Activated T-cell treated with anti-CD3 and anti-CD28 coated beads for 48 hours (primary cell): ENCODE measurements at regions not wholly inside any gene's neighbourhood (a gene's known extent, or its start where the extent isn't known, plus 50 kb on each side); places are given as distances from the start of the nearest gene placed in this dataset.
A peak's percentile ranks its signal among the peaks of the same experiment; 100 is the strongest.

ENCODE experiments used
- DNase-seq: peaks from one replicate; pipeline ENCODE4 v3.0.0-alpha.2; 2020; ENCODE audit warnings: low read depth

DNA sequence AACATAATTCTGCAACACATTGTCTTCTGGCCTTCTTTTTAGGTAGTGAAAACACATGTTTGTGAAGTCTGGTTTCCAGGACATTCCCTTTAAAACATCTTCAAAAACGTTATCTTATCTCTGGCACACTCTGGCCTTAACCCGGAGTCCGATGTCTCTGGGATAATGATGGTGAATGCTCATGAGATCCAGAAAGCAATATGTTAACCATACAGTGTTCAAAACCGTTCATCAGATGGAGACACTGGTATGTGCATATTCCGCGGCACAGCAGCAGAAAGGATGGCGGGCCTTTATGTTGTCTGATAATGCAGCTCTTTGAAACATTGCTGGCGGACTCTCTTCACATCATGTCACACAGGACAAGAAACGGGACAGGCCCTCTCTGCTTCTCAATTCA is 605.2 kb downstream of the CCDC171 start:
- DNase-seq: no peak

DNA sequence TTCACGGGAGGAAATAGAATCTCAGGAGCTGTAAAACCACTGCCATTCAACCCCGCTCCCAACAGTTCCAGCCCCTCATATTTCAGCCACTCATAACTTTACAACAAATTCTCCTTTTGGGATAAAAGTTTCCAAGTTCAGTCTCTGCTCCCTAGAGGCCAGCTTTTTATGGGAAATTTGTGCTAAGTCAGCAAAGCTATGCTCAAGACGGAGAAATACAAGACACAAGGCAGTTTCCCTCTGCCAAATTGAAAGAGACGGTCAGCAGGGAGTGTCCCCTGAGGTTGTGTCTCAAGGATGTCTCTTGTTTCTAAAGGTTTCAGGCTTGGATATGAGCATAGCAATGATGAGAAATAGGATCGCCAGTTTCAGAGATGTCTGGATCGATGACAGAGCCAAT is 608.6 kb downstream of the CCDC171 start:
- no peak for DNase-seq

DNA sequence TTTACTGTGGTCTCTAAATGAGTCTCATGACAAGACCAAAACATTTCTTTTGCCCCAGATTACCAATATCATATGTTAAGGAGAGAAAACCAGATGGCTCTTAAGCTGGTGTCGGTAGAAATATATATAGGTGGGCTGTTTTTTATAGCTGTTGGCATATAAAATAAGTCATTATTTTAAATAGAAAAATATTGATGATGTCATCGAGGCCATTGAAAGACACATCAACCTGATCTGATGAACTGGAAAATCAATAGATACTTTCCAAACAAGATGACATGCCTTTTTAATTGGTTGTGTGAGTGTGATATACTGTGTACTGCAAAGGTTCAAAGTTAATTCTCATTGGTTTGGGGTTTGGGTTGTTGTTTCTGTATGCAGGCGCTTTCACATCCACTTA is 617.3 kb downstream of the CCDC171 start:
- DNase-seq: no peak

DNA sequence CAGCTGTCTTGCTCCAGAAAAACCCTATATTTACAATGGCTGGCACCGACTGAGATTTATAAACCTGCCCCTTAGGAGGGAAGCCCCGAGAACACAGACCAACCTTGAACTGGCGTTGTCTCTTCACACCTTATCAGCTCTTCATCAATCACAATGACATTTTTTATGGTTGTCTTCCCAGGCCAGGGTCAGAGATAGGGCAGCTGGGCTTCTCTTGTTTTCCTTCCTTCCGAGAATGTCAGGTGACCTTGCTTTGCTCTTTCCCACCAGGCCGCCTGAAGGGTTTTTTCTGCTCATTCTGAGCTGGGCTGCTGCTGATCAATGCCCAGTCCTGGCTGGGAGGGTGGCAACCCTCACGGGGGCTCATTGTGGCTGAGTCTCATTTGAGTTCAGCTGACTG is 619.1 kb downstream of the CCDC171 start:
- DNase-seq: no peak

DNA sequence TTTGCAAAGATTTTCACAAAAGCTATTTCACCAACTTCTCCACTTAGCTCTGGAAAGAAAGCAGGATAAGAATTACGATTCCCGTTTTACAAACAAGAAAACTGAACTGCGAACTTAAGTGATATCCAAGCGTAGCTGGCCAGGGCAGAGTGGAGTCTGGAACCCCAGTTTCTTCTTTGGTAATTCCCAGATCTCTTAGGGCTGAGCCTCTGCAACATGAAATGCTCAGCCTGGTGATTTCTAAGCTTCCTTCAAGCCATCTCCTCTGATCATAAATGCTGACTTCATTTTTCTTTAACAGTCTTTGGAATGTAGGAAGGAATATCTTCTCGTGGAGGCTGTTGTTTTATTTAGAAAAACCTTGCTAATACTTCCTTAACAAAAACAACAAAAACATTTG is 620.0 kb downstream of the CCDC171 start:
- no peak for DNase-seq

DNA sequence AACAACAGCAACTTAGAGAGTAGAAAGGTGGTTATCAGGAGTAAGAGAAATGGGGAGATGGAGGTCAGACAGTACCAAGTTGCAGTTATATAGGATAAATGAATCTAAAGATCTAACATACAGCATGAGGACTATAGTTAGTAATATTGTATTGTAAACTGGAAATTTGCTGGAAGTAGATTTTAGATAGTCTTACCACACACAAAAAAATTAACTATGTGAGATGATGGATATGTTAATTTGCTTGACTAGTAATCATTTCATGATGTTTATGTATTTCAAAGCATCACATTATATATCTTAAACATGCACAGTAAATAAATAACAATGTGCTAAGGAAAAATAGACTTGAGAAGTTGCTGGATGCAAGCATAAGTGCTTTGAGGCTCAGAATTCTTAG is 622.1 kb downstream of the CCDC171 start:
- no peak for DNase-seq

DNA sequence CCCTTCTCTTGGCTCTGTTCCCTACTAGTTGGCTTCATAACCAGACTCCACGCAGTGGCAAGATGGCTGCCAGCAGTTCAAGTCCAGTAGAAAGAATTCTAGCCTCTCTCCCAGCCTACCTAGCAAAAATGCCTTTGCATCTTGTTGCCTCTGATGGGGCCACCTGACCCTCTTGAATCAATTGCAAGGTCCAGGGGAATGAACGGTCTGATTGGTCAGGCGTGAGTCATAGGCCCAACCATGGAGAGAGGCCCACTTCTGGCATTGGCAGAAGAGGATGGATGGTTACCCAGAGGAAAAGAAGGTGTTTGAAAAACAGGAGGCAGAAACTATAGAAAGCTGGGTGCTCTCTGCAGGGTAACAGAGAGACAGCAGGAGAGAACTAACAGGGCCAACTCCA is 622.6 kb downstream of the CCDC171 start:
- DNase-seq: no peak

DNA sequence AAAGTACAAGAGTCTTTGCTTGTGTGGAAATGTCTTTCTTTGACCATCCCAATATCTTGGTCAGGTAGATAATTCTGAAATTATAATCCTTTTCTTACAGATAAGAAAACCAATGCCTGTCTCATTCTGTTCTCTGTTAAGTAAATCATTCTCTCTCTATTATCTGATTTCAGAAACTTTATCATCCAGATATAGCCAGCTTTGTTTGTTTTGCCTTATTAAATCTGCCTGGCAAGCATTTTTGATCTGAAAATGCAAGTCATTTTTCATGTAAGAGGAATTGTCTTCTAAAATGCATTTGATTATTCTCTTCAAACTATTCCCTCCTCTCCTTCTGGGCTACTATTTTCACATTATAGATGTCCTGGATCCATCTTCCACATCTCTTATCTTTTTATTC is 625.5 kb downstream of the CCDC171 start:
- no peak for DNase-seq

DNA sequence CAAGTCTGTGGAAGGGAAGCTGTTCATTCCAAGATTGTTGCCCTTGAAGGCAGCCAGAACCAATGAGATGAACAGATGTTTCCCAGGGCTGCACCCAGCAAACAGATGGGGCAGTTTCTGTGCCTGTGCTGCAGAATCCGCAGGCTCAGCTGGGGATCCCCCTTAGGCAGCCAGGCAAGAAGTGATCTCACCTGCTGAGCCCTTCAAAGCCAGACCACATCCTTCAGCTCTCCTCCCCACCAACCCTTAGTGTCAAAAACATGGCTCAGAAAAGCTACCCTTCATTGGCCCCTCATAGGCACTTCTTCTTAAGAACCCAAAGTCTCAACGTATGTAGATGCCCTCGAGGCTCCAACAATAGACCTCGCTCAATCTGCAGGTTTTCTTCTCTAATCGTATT is 626.7 kb downstream of the CCDC171 start:
- peak; percentile 12 for DNase-seq

DNA sequence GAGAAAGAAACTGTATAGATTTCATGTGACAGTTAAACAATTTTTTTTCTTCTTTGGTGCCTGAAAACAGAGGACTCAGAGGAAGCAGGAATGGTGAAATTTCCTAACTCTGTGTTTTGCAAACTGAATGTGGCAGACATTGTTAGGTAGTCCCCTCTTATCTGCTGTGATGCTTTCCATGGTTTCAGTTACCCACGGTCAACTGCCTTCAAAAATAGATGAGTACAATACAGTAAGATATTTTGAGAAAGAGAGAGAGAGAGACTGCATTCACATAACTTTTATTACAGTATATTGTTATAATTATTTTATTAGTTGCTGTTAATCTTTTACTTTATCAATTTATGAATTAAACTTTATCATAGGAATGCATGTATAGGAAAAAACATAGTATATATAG is 627.2 kb downstream of the CCDC171 start:
- DNase-seq: no peak

DNA sequence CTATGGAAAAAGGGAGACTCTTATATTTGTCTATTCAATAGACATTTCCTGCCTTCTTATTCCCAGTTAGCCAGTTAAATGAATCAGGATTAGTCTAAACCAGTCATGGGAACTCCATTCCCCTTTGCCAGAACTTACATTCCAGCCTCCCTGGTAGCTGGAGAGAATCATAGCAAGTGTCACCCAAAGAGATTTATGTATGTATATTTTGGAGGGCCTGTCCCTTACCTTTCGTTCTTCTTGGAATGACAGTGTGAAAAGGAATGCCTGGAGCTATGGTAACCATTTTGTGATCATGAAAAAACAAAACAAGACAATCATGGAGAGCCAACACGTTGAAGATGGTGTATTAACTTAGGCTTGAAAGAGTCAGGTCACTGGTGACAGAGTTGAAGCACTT is 627.7 kb downstream of the CCDC171 start:
- DNase-seq: no peak

DNA sequence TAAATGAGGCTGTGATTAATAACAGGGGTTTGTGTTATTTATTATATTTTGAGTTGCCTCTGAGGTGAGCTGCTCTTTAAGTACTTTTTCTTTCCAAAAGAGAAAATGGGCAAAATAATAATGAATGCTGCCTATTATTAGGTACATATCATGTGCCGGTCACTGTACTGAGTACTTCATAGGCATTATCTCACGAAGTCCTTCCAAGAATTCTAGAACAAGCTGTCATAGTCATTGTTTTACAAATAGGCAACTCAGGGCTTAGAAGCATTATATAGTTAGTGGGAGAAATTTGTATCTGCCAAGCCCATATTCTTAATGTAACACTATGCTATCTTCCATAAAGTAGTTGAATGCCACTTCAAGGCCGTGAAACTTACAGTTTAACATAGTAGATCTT is 628.7 kb downstream of the CCDC171 start:
- no peak for DNase-seq

DNA sequence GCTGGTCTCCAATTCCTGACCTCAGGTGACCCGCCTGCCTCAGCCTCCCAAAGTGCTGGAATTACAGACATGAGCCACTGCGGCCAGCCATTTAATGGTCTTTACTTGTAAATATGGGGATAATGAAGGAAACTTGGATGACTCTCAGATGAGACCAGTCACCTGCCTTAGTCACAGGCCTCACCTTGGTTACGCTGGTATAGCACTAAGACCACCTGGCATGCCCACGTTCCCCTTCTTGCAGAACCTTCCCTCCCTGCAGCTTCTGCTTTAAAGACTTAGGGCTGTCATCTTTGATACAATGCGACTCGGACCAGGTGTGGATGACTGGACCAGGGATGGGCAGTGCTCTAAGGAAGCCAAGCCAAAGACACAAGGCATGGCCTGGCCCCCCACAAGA is 629.9 kb downstream of the CCDC171 start:
- DNase-seq: no peak

DNA sequence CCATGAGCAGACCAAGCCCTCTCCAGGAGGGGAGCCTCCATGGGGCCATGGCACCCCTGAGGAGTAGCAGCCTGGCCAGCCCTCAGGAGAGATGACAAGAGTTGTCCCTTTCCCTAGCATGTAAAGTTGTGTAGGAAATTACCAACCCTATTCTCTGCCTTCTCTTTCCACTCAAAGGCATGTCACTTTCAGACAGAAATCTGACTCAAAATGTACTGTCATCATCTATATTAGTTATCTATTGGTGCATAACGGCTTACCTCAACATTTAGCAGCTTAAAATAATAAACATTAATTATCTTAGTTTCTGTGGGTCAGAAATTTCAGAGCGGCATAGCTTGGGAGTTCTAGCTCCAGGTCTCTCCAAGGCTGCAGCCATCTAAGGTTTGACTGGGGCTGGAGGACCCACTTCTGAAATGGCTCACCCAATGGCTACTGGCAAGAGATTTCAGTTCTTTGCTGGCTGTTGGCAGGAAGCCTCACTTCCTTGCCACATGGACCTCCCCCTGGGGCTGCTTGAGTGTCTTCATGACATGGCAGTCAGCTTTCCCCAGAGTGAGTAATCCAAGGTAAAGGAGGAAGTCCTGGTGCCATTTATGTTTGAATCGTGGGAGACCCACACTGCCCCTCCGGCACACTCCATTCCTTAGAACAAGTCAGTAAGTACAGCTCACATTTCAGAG is 632.3 kb downstream of the CCDC171 start:
- no peak for DNase-seq

DNA sequence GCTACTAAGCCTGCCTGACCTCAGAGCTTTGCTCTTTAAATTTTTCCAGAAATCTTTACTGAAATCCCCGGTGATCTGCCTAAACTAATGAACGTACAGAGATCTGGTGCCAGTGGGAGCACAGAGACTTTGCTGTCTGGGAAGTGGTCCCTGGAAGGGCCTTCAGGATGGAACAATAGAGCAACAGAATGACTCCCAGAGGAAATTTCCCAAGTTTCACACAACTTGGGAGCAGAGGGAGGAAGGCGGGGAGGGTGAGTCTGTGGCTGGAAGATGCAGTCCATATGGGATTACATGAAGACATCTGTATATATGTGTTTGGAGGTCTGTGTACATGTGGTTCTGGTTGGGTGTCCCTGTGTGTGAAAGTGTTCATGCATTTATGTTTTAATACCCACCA is 638.3 kb downstream of the CCDC171 start:
- DNase-seq: no peak

DNA sequence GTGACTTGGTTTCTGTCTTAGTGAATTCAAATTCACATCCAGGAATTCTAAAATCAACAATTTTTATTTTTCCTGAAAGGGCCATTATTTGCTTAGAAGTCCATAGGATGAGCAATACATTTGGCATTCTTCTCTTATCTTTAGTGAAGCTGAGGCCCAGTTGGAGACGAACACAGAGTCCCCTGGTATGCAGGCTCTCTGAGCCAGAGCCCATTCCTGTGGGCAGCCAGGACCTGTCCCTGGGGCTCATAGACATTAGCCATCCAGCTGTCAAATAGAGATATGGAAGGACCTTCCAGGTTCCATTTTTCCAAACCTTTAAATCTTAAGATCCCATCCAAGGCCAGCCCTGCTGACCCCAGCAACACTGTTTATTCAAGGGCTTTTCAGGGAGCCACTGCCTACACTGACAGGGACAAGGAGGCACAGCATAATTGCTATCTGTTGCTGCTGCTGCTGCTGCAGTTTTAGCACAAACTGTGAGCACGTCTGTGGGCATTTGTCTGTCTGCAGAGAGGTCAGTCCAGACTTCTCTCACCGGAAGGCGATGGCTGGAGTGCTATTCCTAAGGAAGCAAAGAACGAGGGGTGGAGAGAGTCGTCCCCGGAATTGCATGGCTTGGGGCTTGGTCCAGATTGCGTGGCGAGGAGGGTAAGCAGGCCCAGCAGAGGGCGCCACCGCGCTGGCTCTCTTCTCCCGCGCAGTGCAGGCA is 639.0 kb downstream of the CCDC171 start:
- peak; percentile 40 for DNase-seq

DNA sequence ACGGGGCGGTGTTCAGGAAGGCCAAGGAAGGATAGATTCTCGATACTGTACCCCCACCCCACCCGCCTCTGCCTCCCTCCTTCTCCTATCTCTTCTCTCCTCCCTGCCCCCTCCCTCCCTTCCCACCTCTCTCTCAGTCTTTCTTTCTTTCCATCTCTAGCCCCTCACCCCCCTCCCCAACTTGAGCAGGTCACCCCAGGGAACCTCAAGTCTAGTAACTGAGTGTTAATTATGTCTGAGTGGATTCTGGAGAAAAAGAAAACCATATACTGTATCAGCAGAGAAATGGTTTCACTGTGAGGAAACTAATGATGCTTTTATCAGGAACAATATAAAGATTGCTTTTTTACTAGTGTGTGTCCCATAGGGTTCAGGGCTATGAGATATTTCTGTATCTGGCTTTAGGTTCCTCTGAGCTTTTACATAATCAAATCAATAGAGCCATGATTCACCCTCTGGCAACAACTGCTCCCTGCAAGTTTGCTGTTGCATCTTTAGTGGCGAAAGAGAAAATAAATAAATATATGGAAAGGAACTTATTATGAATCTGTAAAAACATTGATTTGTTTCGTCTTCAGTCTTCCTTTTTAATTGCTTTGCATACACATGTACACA is 639.7 kb downstream of the CCDC171 start:
- DNase-seq: no peak

DNA sequence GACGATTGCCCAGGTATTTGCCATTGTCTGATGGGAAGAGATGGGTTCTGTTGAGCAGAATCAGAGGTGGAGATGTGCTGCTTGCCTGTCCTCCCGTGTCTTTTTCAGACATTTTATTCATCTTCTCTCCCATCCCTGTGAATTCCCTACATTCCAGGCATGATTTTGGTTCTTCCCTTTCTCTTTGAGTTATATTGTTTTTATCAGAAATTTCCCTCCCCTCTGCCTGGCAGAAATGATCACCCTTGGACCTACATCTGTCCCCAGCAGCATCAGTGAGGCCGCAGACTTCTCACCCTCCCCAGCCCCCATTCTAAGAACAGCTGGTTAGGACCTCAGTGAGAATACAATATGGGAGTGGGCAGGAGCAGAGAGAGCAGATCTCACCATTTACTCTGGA is 640.2 kb downstream of the CCDC171 start:
- no peak for DNase-seq

DNA sequence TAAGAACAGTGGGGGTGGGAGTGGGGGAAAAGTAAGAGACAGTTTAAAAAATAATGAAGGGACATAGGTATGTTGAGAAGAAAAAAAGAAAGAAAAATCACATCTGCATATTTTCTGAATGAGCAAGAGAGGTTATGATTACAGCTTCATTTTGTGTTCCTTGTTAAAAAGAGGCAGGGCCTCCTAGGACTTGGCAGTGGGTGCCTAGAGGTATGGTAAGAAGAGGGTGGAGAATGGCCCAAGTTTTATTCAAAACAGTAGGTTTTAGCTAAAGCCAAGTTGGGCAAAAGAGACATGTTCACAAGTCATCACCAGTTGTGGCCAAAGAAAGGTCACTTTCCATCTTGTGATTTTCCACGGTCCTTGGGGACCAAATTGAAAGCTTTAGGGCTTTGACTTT is 643.4 kb downstream of the CCDC171 start:
- no peak for DNase-seq

DNA sequence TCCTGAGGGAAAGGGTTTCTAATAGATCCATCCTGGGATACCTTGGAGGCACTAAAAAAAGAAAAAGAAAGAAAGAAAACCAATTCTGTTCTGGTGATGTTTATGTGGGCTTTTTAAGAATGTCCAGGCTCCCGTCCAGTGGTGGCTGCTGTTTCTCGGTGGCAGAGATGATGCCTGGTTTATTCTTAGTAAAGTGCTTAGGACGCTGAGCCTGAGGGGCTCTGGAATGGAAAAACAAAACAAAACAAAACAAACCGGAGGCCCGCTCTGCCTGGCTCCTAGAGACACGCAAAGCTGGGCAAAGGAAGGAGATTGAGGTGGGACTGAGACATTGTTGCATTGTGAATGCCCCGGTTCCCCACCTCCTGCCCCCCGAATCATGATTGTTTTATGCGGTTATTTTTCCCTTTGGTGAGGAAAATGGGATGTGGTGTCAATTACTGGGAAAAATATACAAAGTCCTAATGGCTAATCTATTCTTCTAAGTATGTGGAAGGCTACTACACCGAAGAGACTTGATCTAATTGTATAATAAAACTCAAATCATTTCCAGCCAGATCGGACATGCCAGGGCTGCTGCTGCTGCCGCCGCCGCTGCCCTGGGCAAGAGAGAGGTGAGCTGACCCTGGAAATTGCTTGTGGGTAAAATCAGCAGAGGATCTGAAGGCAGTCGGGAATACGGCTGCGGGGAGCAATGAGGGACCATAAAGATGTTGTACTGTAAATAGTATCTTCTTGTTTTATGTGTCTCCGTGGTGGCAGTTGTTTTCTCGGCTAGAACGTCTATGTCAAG is 644.9 kb downstream of the CCDC171 start:
- no peak for DNase-seq

DNA sequence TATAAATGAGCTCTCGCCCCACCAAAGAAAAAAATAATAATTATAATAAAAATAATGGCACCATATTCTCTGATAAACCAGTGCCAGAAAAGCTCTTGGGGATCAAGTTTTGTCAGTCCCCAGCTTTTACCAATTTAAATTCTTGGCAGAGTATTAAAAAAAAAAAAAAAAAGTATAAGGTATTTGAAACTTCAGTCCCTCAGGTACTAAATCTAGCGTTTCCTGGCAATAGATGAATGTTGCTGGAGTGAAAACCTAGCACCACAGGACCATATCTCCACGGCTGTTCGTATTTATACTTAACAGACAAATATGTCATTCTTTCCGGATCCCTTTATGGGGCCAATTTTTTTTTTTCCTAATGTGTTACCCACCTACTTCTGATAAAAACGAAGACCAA is 646.2 kb downstream of the CCDC171 start:
- DNase-seq: no peak

DNA sequence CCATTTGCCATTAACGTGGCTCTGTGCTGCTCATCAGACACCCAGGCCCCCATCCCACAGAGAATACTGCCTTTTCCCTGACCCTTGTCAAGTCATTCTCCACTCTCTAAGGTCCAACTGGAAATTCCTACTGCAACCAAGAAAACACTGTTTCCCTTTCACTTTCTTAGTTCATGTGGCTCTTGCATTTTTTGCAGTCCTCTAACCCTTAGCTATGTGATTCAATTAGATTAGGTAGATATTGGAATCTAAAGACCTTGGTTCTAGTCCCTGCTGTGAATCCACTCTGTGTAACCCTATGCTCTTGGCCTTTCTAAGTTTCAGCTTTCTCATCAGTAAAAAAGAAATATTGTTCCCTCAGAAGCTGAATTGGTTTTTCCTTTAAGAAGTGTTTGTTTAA is 649.4 kb downstream of the CCDC171 start:
- DNase-seq: no peak
